ES-I3 (cell line): ENCODE measurements at regions not wholly inside any gene's neighbourhood (a gene's known extent, or its start where the extent isn't known, plus 50 kb on each side); places are given as distances from the start of the nearest gene placed in this dataset.
"Not testable (repeated sequence)": the region's sequence is repeated elsewhere in the genome, so short reads cannot be mapped to it uniquely, and the experiment has no call there.

Experiments used
- H3K36me3 ChIP-seq: 2 replicates; pipeline ENCODE4 v1.6.1; 2013; ENCODE audit warnings: mild to moderate bottlenecking, low read length, control low read depth, moderate library complexity; ENCODE audit not compliant: insufficient read depth
- H3K4me1 ChIP-seq: 2 replicates; pipeline ENCODE4 v1.6.1; 2013; ENCODE audit warnings: mild to moderate bottlenecking, control low read depth, low read length; ENCODE audit not compliant: insufficient read depth
- H3K9ac ChIP-seq: 2 replicates; pipeline ENCODE4 v1.6.1; 2013; ENCODE audit warnings: low read depth, mild to moderate bottlenecking, low read length, moderate library complexity
- H3K9me3 ChIP-seq: 2 replicates; pipeline ENCODE4 v1.6.1; 2013; ENCODE audit warnings: mild to moderate bottlenecking, low read length, moderate library complexity; ENCODE audit not compliant: control insufficient read depth, insufficient read depth

DNA sequence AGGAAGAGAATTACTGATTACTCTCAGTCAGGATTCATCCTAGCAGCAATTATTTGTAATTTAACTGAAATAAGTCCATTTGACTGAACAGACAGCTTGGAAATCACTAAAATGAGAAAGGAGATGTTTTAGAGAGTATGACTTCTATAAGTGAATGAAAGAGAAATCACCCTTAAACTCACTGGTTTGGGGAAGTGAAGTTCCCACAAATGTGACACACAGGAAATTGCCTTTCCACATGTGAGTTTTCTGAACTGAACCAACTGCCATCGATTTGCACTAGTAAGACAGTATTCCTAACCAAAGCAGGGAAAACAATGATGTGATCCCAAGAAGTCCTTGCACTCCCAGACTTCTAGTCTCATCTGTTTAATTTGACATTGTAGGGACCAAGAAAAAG, 110.5 kb downstream of the FAM72C start:
- not testable (repeated sequence) for H3K9me3 ChIP-seq, H3K4me1 ChIP-seq, H3K36me3 ChIP-seq, H3K9ac ChIP-seq

DNA sequence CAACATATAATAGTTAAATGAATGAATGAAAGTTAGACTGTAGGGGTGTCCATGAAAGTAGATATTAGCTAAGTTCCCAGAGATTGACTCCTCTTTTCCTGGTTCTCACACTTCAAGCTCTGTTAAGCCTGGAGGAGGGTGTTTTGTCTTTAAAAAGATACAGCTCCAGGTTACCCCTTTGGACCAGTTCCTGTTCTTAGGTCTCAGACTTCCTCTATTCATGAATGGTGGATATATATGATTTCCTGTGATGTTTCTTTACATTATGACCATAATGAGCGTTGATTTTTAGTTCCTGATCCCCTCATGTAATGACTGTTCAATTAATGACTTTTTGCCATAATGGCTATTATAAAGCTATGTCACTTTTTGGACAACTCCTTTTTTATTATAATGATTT, 115.9 kb downstream of the FAM72C start:
- H3K9me3 ChIP-seq, H3K4me1 ChIP-seq, H3K36me3 ChIP-seq, H3K9ac ChIP-seq: not testable (repeated sequence)

DNA sequence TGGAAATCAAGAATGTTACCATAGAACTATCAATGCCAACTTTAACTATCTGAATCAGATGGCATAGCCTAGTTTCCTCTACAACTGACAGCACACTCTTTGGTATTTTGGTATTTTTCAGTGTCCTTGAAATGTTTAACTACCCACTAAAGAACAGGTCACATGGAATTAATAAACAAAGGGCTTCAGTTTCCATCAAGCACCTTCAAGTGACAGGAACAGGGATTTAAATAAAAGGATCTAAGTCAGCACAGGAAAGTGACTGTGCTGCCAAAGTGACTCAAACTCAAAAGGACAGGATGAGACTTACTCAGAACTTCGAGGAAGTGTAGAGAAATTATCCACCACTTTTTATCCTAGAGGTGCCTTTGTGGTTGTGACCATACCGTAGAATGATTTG, 117.7 kb downstream of the FAM72C start:
- H3K4me1 ChIP-seq, H3K9ac ChIP-seq, H3K36me3 ChIP-seq, H3K9me3 ChIP-seq: not testable (repeated sequence)

DNA sequence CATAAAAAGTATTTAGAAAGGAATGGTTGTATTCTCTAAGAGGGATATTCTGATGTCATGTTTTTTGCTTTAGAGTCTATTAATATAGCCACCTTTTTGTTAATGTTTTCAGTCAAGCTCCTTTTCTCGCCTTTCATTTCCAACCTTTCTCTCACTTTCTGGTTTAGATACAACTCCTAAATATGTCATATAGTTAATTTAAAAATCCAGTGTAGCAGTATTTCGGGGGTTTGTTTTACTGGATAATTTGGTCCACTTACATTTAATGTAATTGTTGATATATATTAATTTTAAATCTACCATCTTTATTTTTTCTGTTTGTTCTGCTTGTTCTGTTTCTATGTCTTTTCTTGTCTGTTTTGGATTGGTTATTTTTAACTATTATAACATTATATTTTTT, 121.1 kb downstream of the FAM72C start:
- H3K9me3 ChIP-seq, H3K36me3 ChIP-seq, H3K4me1 ChIP-seq, H3K9ac ChIP-seq: not testable (repeated sequence)

DNA sequence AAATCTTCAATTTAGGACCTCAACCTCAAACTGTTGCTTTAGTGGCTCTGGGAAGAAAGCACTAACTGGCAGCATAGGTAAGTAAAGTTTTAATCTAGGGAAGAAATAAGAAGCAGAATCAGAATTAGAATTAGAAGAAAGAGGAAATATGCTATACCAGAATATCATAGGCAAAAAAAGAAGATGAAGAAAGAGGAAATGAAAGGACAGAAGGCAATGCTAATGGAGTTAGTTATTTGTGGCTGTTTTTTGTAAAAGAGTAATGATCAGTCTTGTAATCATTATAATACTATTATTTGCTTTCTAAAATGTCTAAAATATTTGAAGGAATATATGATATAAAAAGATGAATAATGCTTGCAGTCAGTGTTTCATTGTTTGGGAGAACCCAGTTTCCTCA, 122.9 kb downstream of the FAM72C start:
- not testable (repeated sequence) for H3K9ac ChIP-seq, H3K4me1 ChIP-seq, H3K9me3 ChIP-seq, H3K36me3 ChIP-seq

DNA sequence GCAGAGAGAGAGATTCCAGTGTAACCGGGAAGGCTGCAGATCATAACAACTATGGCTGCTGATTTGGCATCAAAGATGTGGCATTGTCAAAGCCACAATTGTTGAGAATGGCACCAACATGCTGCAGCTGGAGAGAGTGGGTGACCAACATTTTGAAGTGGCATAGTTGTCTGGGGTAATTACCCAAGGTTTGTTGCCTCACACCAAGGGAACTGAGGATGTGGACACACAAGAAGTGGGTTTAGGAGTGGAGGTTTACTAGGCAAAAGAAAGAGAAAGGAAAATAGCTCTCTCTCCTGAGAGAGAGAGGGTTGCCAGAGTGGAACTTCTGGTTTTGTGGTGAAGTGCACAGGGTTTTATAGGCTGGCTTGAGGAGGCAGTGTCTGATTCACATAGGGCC, 126.6 kb downstream of the FAM72C start:
- H3K4me1 ChIP-seq, H3K9ac ChIP-seq, H3K36me3 ChIP-seq, H3K9me3 ChIP-seq: not testable (repeated sequence)

DNA sequence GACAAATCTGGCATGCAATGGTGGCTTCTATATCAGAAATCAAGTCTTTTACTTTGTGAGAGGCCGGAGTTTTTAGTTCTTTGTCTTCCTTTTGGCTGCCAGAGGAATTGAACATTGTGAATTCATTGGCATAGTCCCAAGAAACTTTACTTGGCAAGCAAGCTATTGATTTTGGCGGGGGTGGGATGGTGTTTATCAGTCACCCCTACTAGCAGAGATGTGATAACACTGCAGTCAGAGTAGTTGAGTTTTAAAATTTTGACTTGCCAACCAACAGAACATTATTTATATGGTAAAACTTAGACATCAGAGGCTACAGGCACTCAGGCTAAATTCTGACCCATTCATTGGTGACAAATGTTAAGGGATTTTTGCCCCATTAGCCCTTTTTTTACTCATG, 129.7 kb downstream of the FAM72C start:
- not testable (repeated sequence) for H3K9ac ChIP-seq, H3K36me3 ChIP-seq, H3K9me3 ChIP-seq, H3K4me1 ChIP-seq

DNA sequence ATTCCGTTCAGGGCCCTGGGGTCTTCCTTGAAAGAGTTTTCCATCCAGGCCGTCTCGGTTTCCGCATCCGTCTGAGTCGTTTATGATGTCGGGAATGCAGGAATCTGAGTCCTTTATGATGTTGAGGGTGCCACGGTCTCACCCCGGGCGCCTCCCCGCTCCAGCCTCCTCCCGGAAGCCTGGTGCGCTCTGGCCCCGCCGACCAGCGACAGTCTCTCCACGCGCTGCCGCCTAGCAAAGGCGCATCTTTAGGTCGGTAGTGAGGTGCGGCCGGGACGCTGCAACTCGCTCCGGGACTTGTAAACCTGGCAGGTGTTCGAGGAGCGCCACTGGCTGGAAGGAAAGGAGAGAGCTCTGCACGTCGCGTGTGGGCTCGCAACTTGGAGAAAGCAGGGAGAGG, 132.6 kb downstream of the FAM72C start:
- H3K36me3 ChIP-seq, H3K4me1 ChIP-seq, H3K9me3 ChIP-seq: not testable (repeated sequence)
- H3K9ac ChIP-seq, result peak overlapping the region; percentile 11; the same call in 1 of the 2 replicates

DNA sequence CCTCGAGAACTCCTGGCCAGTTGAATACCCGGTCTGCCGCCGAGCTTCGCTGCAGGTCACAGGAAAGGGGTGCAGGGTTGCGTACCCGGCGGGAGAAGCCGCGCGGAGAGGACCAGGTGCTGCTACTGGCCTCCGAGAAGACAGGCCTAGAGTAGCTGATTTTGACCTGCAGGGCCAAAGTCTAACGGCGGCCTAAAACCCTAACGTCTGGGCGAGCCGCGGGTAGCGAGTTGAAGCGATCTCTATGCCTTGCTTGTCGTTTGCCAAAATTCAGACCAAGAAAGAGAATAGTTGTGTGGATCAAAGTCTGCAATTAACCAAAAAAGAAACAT, 133.2 kb downstream of the FAM72C start:
- H3K9ac ChIP-seq, H3K36me3 ChIP-seq, H3K9me3 ChIP-seq, H3K4me1 ChIP-seq: not testable (repeated sequence)

DNA sequence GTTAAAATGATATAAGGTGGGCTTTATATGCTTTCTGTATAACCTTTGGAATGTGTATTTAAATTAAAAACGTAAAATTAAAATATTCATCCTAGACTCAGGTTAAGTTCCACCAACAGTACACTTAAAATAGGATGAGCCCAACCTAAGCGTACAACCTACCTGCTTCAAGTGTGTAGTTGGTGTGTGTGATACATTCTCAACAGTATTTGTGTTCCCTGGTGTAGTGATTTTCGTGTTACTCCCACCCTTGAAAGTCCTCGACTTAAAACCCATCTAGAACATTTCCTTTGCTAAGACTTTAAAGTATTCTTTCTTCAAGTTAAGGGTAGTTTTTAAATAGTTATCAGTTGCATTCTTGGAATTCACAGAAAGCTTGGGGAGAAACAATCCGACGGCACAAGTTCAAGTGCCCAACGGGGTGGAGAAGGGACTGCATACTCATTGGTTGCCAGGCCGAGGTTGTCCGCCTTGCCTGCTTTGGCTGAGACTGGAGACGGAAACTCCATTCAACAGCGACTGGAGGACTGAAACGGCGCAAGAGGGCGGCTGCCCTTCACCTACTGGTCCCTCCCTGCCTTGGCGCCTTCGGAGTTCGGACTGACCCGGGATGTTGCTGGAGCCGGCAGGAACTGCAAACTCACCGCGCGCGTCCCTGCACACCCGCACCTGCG, 133.7 kb downstream of the FAM72C start:
- not testable (repeated sequence) for H3K9me3 ChIP-seq, H3K4me1 ChIP-seq, H3K9ac ChIP-seq, H3K36me3 ChIP-seq

DNA sequence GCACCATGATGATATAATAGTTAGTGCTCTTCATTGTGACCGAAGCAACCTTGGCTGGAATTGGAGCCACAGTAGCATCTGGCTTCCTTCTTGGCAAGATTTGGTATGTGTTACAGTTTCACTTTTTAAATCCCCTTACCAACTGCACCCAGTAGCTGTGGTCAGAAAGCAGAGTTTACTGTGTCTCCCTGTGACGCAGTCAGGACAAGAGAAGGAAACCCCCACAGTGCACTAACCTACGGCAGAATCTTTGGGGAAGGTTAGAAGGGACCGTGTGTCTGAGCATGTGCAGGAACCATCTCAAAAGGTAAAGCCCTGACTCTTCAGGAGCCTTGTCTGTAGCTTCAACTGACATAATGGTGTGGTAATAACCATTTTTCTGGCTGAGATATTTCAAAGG, 138.4 kb downstream of the FAM72C start:
- H3K4me1 ChIP-seq, H3K9ac ChIP-seq, H3K9me3 ChIP-seq, H3K36me3 ChIP-seq: not testable (repeated sequence)

DNA sequence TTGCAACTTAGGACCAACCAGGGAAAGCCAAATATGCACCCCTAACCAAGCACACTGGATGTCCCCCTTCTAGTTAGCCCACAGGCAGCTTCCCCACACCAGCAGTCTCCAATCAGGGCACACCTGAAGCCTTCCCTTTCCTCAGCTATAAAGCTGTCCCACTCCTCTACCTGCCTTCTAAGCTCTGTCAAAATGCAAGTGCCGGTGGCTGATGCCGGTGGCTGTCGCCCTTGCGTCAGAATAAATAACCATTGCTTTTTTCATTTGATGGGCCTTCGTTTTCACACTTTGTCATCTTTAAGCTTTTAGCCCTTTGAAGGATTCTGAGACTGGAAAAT, 139.4 kb downstream of the FAM72C start:
- not testable (repeated sequence) for H3K9ac ChIP-seq, H3K4me1 ChIP-seq, H3K9me3 ChIP-seq

DNA sequence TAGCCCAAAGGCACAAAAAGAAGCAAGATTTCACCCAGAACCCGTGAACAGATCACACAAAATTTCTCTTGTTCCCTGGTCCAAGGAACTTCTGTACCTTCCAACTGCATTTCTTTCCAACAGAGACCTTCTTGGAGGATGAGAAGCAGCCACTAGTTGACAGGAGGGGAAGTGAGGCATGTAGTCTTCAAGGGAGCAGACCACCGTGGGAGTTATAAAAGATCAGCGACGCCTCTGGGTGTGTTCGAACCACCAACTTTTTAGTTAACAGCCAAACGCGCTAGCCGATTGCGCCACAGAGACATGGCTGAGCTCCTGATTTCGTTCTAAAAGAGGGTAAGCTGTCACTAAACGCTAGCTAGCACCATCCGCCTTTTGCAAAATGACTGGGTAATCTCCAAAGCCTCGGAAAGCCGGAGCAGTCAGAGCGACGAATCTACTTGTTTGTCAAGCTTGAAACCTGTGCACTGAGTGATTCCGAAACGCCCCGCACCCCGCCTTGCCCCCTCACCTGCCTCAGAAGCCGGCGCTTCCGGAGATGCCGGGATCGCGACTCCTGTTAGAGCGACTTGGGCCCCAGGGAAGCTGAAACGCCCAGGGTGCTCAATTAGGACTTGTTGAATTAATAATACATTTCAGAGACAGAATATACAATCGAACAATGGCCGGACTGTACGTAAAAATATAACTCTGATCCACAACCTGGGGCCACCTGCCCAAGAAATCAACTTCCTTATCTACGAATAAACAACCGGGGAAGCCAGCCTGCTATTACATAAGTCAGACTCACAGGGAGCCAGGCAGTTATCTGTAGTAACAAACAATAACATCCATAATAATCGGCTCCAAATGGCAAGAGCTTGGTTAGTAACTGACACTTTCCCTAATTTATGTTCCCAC, 140.1 kb downstream of the FAM72C start:
- not testable (repeated sequence) for H3K4me1 ChIP-seq, H3K9me3 ChIP-seq, H3K9ac ChIP-seq, H3K36me3 ChIP-seq

More for the DNA sequence above, 139.4 kb downstream of the FAM72C start:
- not testable (repeated sequence) for H3K36me3 ChIP-seq

DNA sequence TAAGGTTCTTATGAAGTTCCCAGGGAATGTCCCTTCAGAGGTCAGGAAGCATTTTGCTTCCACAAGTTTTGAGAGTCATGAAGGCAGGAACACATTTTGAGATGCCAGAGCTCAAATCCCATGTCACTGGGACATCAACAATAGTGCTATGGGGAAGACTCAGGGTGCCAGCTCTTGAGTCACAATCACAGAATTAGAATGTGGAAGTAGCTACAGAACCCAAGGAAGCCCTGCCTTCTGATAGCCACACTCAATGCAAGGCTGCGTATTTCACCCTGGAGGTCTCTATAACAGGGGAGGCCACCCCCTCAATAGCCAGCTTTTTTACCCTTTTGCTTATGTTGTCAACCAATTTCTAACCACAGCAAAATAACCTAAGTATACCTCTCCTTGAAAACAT, 145.6 kb downstream of the FAM72C start:
- not testable (repeated sequence) for H3K36me3 ChIP-seq, H3K9me3 ChIP-seq, H3K9ac ChIP-seq, H3K4me1 ChIP-seq

DNA sequence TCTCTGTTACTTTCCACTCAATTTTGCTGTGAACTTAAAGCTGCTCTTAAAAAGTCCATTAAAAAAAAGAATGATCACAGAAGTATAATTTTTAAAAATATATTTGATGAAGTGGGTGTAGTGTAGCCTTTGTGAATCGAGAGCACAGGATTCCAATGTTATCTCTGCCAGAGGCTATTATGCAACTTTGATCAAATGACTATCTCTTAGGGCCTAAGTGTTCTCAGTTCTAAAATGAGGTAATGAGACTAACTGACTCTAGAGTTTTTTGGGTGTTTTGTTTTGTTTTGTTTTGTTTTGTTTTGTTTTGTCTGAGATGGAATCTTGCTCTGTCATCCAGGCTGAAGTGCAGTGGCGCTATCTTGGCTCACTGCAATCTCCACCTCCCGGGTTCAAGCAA, 147.5 kb downstream of the FAM72C start:
- H3K4me1 ChIP-seq, H3K36me3 ChIP-seq, H3K9ac ChIP-seq, H3K9me3 ChIP-seq: not testable (repeated sequence)

DNA sequence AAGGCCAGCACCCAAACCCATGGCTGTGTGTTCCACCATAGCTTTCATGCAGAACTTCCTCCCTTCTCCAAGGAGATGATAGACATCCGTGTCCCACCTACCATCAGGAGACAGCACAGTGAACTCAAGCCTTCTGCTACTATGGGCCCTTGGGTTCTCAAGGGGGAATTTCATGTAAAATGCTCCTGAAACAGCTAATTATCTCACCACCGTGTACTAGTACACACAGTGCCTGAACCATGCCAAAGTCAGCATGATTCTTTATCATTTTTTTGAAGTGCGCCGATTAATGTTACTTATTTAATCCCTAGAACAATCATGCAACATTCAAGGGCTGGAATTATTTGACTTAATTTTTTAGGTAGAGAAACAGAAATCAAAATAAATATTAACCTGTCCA, 151.7 kb downstream of the FAM72C start:
- not testable (repeated sequence) for H3K9ac ChIP-seq, H3K9me3 ChIP-seq, H3K36me3 ChIP-seq, H3K4me1 ChIP-seq
